ENCODE measurements at regions not wholly inside any gene's neighbourhood (a gene's known extent, or its start where the extent isn't known, plus 50 kb on each side); places are given as distances from the start of the nearest gene placed in this dataset.

GRCh38 chr7:128172151-128172550 is 68.9 kb upstream of the LEP start:
- no peaks in the 10 kb centered on the region for H3K36me3 ChIP-seq
- H3K9me3 ChIP-seq (replicated peaks in 1 of 11): peaks cover 0 to 7% (median 0%) of the 10 kb centered on the region in 11 experiments; a peak in 3 of 22 replicates
- peaks cover 33 to 45% (median 39%) of the 10 kb centered on the region in 11 experiments for H3K27me3 ChIP-seq
- no peak for TF ChIP-seq Cebpa-rat (IDR thresholded peaks at IDR 0.05)
- no peak overlapping the region for H3K4me3 ChIP-seq
- no peak overlapping the region for H3K9ac ChIP-seq
- peaks cover 0 to 16% (median 1%) of the 10 kb centered on the region in 11 experiments; a peak in 10 of 22 replicates for H4K20me1 ChIP-seq
- peak overlapping the region in 2 of 11 experiments; percentile 54 to 70; a peak in 4 of 22 replicates for H3K4me2 ChIP-seq
- H3K27ac ChIP-seq: no peak overlapping the region
- H3K4me1 ChIP-seq: peaks cover 40 to 59% (median 48%) of the 10 kb centered on the region in 10 experiments

- Histone ChIP-seq H3K4me1 (peaks cover 43 to 60% (median 47%) of the 10 kb centered on the region in 10 experiments), H3K4me3 (no peak overlapping the region), H3K36me3 (no peaks in the 10 kb centered on the region), H3K9ac (no peak overlapping the region), H3K4me2 (peak overlapping the region in 10 of 11 experiments; percentile 8 to 79 (median 62); a peak in 17 of 22 replicates), H4K20me1 (peaks cover 0 to 10% (median 0%) of the 10 kb centered on the region in 11 experiments; a peak in 10 of 22 replicates), H3K9me3 (replicated peaks in 1 of 11) (peaks cover 0 to 7% (median 0%) of the 10 kb centered on the region in 11 experiments; a peak in 3 of 22 replicates), H3K27ac (no peak overlapping the region), H3K27me3 (peaks cover 25 to 37% (median 31%) of the 10 kb centered on the region in 11 experiments)
- TF ChIP-seq Cebpa-rat (IDR thresholded peaks at IDR 0.05): no peak
Observed at GRCh38 chr7:128172963-128173362, 68.1 kb upstream of the LEP start.

- H3K9ac ChIP-seq: peak overlapping the region in 1 of 11 experiments; percentile 23; a peak in 2 of 22 replicates
- no peaks in the 10 kb centered on the region; a peak in 1 of 22 replicates for H4K20me1 ChIP-seq
- H3K4me1 ChIP-seq: peaks cover 51 to 65% (median 54%) of the 10 kb centered on the region in 10 experiments
- H3K27me3 ChIP-seq: peaks cover 11 to 23% (median 17%) of the 10 kb centered on the region in 11 experiments
- no peaks in the 10 kb centered on the region for H3K9me3 ChIP-seq (replicated peaks in 1 of 11)
- peak overlapping the region in 4 of 11 experiments; percentile 4 to 38 (median 32); a peak in 6 of 22 replicates for H3K27ac ChIP-seq
- H3K36me3 ChIP-seq: no peaks in the 10 kb centered on the region
- TF ChIP-seq Cebpa-rat (IDR thresholded peaks at IDR 0.05): no peak
- no peak overlapping the region for H3K4me3 ChIP-seq
- H3K4me2 ChIP-seq: peak overlapping the region; percentile 54 to 90 (median 66)
Observed at GRCh38 chr7:128174386-128174785, 66.7 kb upstream of the LEP start.

GRCh38 chr7:128176696-128177095 is 64.4 kb upstream of the LEP start:
- no peak overlapping the region for H3K27ac ChIP-seq
- no peak overlapping the region for H3K9ac ChIP-seq
- no peak overlapping the region for H3K4me3 ChIP-seq
- peaks cover 69 to 86% (median 72%) of the 10 kb centered on the region in 10 experiments for H3K4me1 ChIP-seq
- H3K9me3 ChIP-seq (replicated peaks in 1 of 11): no peaks in the 10 kb centered on the region
- no peaks in the 10 kb centered on the region; a peak in 1 of 22 replicates for H3K27me3 ChIP-seq
- no peaks in the 10 kb centered on the region for H4K20me1 ChIP-seq
- H3K4me2 ChIP-seq: peak overlapping the region in 5 of 11 experiments; percentile 8 to 90 (median 79); a peak in 7 of 22 replicates
- no peak for TF ChIP-seq Cebpa-rat (IDR thresholded peaks at IDR 0.05)
- H3K36me3 ChIP-seq: no peaks in the 10 kb centered on the region

- Histone ChIP-seq H3K9ac (no peak overlapping the region), H3K27me3 (no peaks in the 10 kb centered on the region), H3K4me3 (no peak overlapping the region), H3K27ac (peak overlapping the region in 4 of 11 experiments; percentile 1 to 29 (median 10); a peak in 4 of 22 replicates), H3K9me3 (replicated peaks in 1 of 11) (no peaks in the 10 kb centered on the region), H3K4me1 (peaks cover 61 to 92% (median 73%) of the 10 kb centered on the region in 10 experiments), H3K36me3 (no peaks in the 10 kb centered on the region), H3K4me2 (peak overlapping the region; percentile 60 to 90 (median 76)), H4K20me1 (no peaks in the 10 kb centered on the region)
- TF ChIP-seq Cebpa-rat (IDR thresholded peaks at IDR 0.05): no peak
Observed at GRCh38 chr7:128177768-128178550, 63.1 kb upstream of the LEP start.

- no peak overlapping the region for H3K4me3 ChIP-seq
- peak overlapping the region in 4 of 11 experiments; percentile 1 to 29 (median 10); a peak in 4 of 22 replicates for H3K27ac ChIP-seq
- H3K4me1 ChIP-seq: peaks cover 54 to 92% (median 71%) of the 10 kb centered on the region in 10 experiments
- H4K20me1 ChIP-seq: no peaks in the 10 kb centered on the region
- H3K9ac ChIP-seq: no peak overlapping the region
- peak overlapping the region; percentile 60 to 90 (median 76) for H3K4me2 ChIP-seq
- no peak for TF ChIP-seq Cebpa-rat (IDR thresholded peaks at IDR 0.05)
- H3K9me3 ChIP-seq (replicated peaks in 1 of 11): peaks cover 0 to 4% (median 0%) of the 10 kb centered on the region in 11 experiments; a peak in 2 of 22 replicates
- no peaks in the 10 kb centered on the region for H3K36me3 ChIP-seq
- no peaks in the 10 kb centered on the region for H3K27me3 ChIP-seq
Observed at GRCh38 chr7:128178611-128179010, 62.5 kb upstream of the LEP start.

GRCh38 chr7:128188396-128189230 is 52.5 kb upstream of the LEP start:
- H3K4me3 ChIP-seq: no peak overlapping the region
- peaks cover 8 to 28% (median 15%) of the 10 kb centered on the region in 11 experiments; a peak in 17 of 22 replicates for H3K9me3 ChIP-seq (replicated peaks in 1 of 11)
- H3K27me3 ChIP-seq: no peaks in the 10 kb centered on the region
- no peaks in the 10 kb centered on the region for H3K36me3 ChIP-seq
- no peak for TF ChIP-seq Cebpa-rat (IDR thresholded peaks at IDR 0.05)
- H3K4me2 ChIP-seq: peak overlapping the region; percentile 28 to 75 (median 68)
- H3K9ac ChIP-seq: peak overlapping the region in 3 of 11 experiments; percentile 1 to 36 (median 33); a peak in 4 of 22 replicates
- peaks cover 50 to 81% (median 70%) of the 10 kb centered on the region in 10 experiments for H3K4me1 ChIP-seq
- no peaks in the 10 kb centered on the region for H4K20me1 ChIP-seq
- peak overlapping the region in 8 of 11 experiments; percentile 5 to 63 (median 43); a peak in 9 of 22 replicates for H3K27ac ChIP-seq

- H3K27ac ChIP-seq: peak overlapping the region in 7 of 11 experiments; percentile 14 to 63 (median 53); a peak in 11 of 22 replicates
- TF ChIP-seq Cebpa-rat (IDR thresholded peaks at IDR 0.05): no peak
- H3K4me1 ChIP-seq: peaks cover 43 to 74% (median 63%) of the 10 kb centered on the region in 10 experiments
Observed at GRCh38 chr7:128189231-128189930, 51.7 kb upstream of the LEP start.

More at GRCh38 chr7:128189231-128189930, 51.7 kb upstream of the LEP start:
- peak overlapping the region in 4 of 11 experiments; percentile 1 to 43 (median 22); a peak in 3 of 22 replicates for H3K9ac ChIP-seq
- H3K36me3 ChIP-seq: peaks cover 0 to 3% (median 0%) of the 10 kb centered on the region in 11 experiments; a peak in 1 of 22 replicates
- peaks cover 15 to 32% (median 20%) of the 10 kb centered on the region in 11 experiments for H3K9me3 ChIP-seq (replicated peaks in 1 of 11)
- peak overlapping the region; percentile 46 to 75 (median 68); a peak in 20 of 22 replicates for H3K4me2 ChIP-seq
- H3K27me3 ChIP-seq: no peaks in the 10 kb centered on the region
- no peak overlapping the region for H3K4me3 ChIP-seq
- H4K20me1 ChIP-seq: no peaks in the 10 kb centered on the region

Data from BLaER1 treated with 17β-estradiol and CSF1 and Interleukin-3, amounts not matched to agents 10 nM and 100 nM (cell line).